CD4-positive, alpha-beta T cell treated with Interleukin-4 for 4 hours (primary cell): ENCODE measurements at regions not wholly inside any gene's neighbourhood (a gene's known extent, or its start where the extent isn't known, plus 50 kb on each side); places are given as distances from the start of the nearest gene placed in this dataset.

ENCODE experiments used
- DNase-seq: peaks from one replicate; pipeline ENCODE4 v3.0.0-alpha.2; 2020

DNA sequence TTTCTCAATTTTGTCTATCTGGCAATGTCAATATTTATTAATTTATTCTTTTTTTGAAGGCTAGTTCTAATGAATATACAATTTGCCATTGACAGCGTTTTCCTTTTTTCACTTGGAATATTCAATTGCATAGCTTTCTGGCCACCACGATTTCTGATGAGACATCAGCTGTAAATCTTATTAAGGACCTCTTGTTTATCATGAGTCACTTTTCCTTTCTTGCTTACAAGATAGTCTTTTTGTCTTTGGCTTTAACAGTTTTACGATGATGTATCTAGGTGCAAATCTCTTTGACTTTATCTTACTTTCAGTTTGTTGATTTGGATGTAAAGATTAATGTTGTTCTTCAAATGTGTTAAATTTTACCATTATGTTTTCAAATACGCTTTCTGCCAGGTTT lies 991.6 kb upstream of the SLC10A2 start:
- no peak for DNase-seq

GRCh38 chr13:104045907-104046306 lies 979.7 kb upstream of the SLC10A2 start:
- DNase-seq = no peak

- no peak for DNase-seq
These were observed 977.0 kb upstream of the SLC10A2 start for GRCh38 chr13:104043184-104043583.

DNA sequence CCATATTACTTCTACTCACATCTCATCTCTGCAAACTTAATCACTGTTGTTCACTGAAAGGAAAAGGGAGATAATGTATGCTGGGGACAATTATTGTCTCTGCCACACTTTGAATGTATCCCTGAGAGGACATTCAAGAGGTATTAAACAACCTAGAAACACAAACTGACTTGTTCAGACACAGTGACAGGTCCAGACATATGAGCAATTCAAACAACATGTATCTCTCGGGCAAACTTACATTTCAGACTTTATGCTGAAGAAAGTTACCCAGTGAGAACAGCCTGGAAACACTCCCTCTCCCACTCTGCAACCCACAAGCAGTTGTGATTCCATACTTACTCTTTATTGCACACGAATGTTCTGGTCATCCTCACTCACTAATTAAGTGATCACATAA lies 968.7 kb upstream of the SLC10A2 start:
- no peak for DNase-seq

GRCh38 chr13:104025303-104025702 lies 959.1 kb upstream of the SLC10A2 start:
- DNase-seq = no peak

GRCh38 chr13:104024416-104025170 lies 958.4 kb upstream of the SLC10A2 start:
- DNase-seq = no peak

GRCh38 chr13:104021806-104022397 lies 955.7 kb upstream of the SLC10A2 start:
- DNase-seq = no peak

- DNase-seq = no peak
These were observed 951.1 kb upstream of the SLC10A2 start for GRCh38 chr13:104017317-104017716.

GRCh38 chr13:104015646-104016396 lies 949.6 kb upstream of the SLC10A2 start:
- DNase-seq = no peak

GRCh38 chr13:104014803-104015645 lies 948.8 kb upstream of the SLC10A2 start:
- no peak for DNase-seq

- DNase-seq = no peak
These were observed 945.5 kb upstream of the SLC10A2 start for GRCh38 chr13:104011505-104012241.

- no peak for DNase-seq
These were observed 942.6 kb upstream of the SLC10A2 start for GRCh38 chr13:104008541-104009435.

- DNase-seq = no peak
These were observed 941.9 kb upstream of the SLC10A2 start for GRCh38 chr13:104008075-104008474.

- DNase-seq = no peak
These were observed 940.4 kb upstream of the SLC10A2 start for GRCh38 chr13:104006625-104007075.

GRCh38 chr13:104004572-104004971 lies 938.4 kb upstream of the SLC10A2 start:
- no peak for DNase-seq

GRCh38 chr13:104002216-104002615 lies 936.0 kb upstream of the SLC10A2 start:
- DNase-seq = no peak

DNA sequence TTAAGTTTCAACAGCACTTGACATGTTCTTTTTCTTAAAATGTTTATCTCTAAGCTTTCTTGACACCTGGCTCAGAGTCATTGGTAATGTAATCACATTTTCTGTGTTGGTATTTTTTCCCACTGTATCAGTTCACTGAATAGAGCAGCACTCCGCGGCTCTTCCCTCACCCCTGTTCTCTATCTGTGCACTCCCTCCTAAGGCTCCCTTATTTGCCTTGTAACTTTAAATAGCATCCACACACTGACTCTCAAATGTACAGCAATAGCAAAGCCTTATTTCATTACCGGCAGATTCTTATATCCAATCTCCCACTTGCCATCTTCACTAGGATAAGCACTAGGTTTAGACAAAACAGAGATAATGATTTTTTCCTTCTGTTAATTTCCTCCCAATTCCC lies 935.5 kb upstream of the SLC10A2 start:
- no peak for DNase-seq

- no peak for DNase-seq
These were observed 930.5 kb upstream of the SLC10A2 start for GRCh38 chr13:103996733-103997132.

GRCh38 chr13:103983948-103984347 lies 917.7 kb upstream of the SLC10A2 start:
- no peak for DNase-seq

DNA sequence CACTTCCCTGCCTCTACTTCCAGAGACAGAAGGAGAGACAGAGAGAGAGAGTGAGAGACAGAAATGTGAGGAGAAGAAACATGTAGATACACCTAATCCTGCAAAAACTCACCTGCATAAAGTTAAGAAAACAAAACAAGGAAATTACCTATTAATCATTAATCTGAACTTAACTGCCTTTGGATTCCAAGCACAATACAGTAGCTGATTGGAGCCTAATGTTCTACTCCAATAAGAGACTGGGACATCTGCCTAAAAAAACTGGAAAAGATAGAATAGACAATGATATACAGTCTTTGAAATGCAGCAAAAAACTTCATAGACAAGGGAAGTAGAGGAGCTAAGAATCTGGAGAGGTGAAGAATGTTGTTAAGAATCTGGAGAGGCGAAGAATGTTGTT lies 910.2 kb upstream of the SLC10A2 start:
- DNase-seq = no peak

GRCh38 chr13:103973740-103974139 lies 907.5 kb upstream of the SLC10A2 start:
- no peak for DNase-seq
